Mesodermal cell (in vitro differentiated cells): ENCODE measurements at regions not wholly inside any gene's neighbourhood (a gene's known extent, or its start where the extent isn't known, plus 50 kb on each side); places are given as distances from the start of the nearest gene placed in this dataset.

ENCODE experiments used
- H3K27ac ChIP-seq: 2 replicates; pipeline ENCODE4 v1.7.0; 2013; ENCODE audit warnings: mild to moderate bottlenecking, low read depth, low read length, moderate library complexity; ENCODE audit not compliant: severe bottlenecking
- H3K36me3 ChIP-seq: 2 replicates; pipeline ENCODE4 v1.7.1; 2013; ENCODE audit warnings: mild to moderate bottlenecking, low read length, moderate library complexity; ENCODE audit not compliant: control insufficient read depth, insufficient read depth
- H3K4me1 ChIP-seq: one replicate; pipeline ENCODE4 v1.7.1; 2013; ENCODE audit warnings: mild to moderate bottlenecking, low read length; ENCODE audit not compliant: insufficient read depth, control insufficient read depth, poor library complexity, severe bottlenecking
- H3K4me3 ChIP-seq: 2 replicates; pipeline ENCODE4 v1.7.0; 2013; ENCODE audit warnings: low read length, control low read depth, mild to moderate bottlenecking; ENCODE audit not compliant: insufficient read depth, poor library complexity, severe bottlenecking; ENCODE audit errors: extremely low read depth
- H3K9me3 ChIP-seq: 2 replicates; pipeline ENCODE4 v1.7.1; 2013; ENCODE audit warnings: mild to moderate bottlenecking, low read length, moderate library complexity; ENCODE audit not compliant: control insufficient read depth
- WGBS, 2 experiments: methylation state at CpG; one replicate each; pipeline ENCODE4 v1.1.5; 2013; ENCODE audit warnings: missing lambda C conversion rate in 2 of 2; ENCODE audit not compliant: insufficient coverage in 2 of 2; 5-methylcytosine and 5-hydroxymethylcytosine counted together

- Histone ChIP-seq H3K27ac (no peak overlapping the region), H3K36me3 (no peaks in the 10 kb centered on the region), H3K4me3 (no peak overlapping the region), H3K4me1 (no peaks in the 10 kb centered on the region), H3K9me3 (no peaks in the 10 kb centered on the region)
- WGBS, 2 experiments = no CpG with 5 or more reads among the region's 1 CpG
Measured at GRCh38 chr5:39906146-39906545, 481.4 kb upstream of the DAB2 start.

GRCh38 chr5:39905356-39905755 lies 480.6 kb upstream of the DAB2 start:
- WGBS, 2 experiments = 95 to 96% methylated on average over 2 to 3 of the region's 4 CpGs
- Histone ChIP-seq H3K36me3 (no peaks in the 10 kb centered on the region), H3K27ac (no peak overlapping the region), H3K9me3 (no peaks in the 10 kb centered on the region), H3K4me3 (no peak overlapping the region), H3K4me1 (no peaks in the 10 kb centered on the region)

- whole genome bisulfite sequencing, 2 experiments = 100% methylated on average over 1 to 2 of the region's 2 CpGs
- Histone ChIP-seq H3K4me3 (no peak overlapping the region), H3K4me1 (no peaks in the 10 kb centered on the region), H3K27ac (no peak overlapping the region), H3K9me3 (no peaks in the 10 kb centered on the region), H3K36me3 (no peaks in the 10 kb centered on the region)
Measured at GRCh38 chr5:39902626-39903025, 477.8 kb upstream of the DAB2 start.

- Histone ChIP-seq H3K4me1 (no peaks in the 10 kb centered on the region), H3K9me3 (no peaks in the 10 kb centered on the region), H3K36me3 (no peaks in the 10 kb centered on the region), H3K4me3 (no peak overlapping the region), H3K27ac (no peak overlapping the region)
- 75 to 91% methylated on average over 1 of the region's 1 CpG for WGBS, 2 experiments
Measured at GRCh38 chr5:39898731-39899130, 474.0 kb upstream of the DAB2 start.

- 100% methylated on average over 2 of the region's 5 CpGs; no CpG with 5 or more reads in 1 of the 2 experiments for WGBS, 2 experiments
- no peak overlapping the region for H3K4me3 ChIP-seq
- H3K4me1 ChIP-seq = no peaks in the 10 kb centered on the region
- no peaks in the 10 kb centered on the region for H3K9me3 ChIP-seq
- H3K36me3 ChIP-seq = no peaks in the 10 kb centered on the region
- H3K27ac ChIP-seq = no peak overlapping the region
Measured at GRCh38 chr5:39896706-39897105, 471.9 kb upstream of the DAB2 start.

- Histone ChIP-seq H3K4me3 (no peak overlapping the region), H3K36me3 (no peaks in the 10 kb centered on the region), H3K9me3 (no peaks in the 10 kb centered on the region), H3K27ac (no peak overlapping the region), H3K4me1 (no peaks in the 10 kb centered on the region)
- WGBS, 2 experiments = 73 to 100% methylated on average over 1 of the region's 3 CpGs
Measured at GRCh38 chr5:39896104-39896503, 471.3 kb upstream of the DAB2 start.

- Histone ChIP-seq H3K27ac (no peak overlapping the region), H3K4me3 (no peak overlapping the region), H3K36me3 (no peaks in the 10 kb centered on the region), H3K4me1 (no peaks in the 10 kb centered on the region), H3K9me3 (no peaks in the 10 kb centered on the region)
- 100% methylated on average over 1 of the region's 1 CpG; no CpG with 5 or more reads in 1 of the 2 experiments for WGBS, 2 experiments
Measured at GRCh38 chr5:39892708-39893107, 467.9 kb upstream of the DAB2 start.

- Histone ChIP-seq H3K4me1 (no peaks in the 10 kb centered on the region), H3K4me3 (no peak overlapping the region), H3K9me3 (no peaks in the 10 kb centered on the region), H3K36me3 (no peaks in the 10 kb centered on the region), H3K27ac (no peak overlapping the region)
- 92 to 100% methylated on average over 2 of the region's 2 CpGs for WGBS, 2 experiments
Measured at GRCh38 chr5:39891376-39891775, 466.6 kb upstream of the DAB2 start.

- Histone ChIP-seq H3K9me3 (no peaks in the 10 kb centered on the region), H3K36me3 (no peaks in the 10 kb centered on the region), H3K4me3 (no peak overlapping the region), H3K4me1 (no peaks in the 10 kb centered on the region), H3K27ac (no peak overlapping the region)
Measured at GRCh38 chr5:39880985-39881384, 456.2 kb upstream of the DAB2 start.

GRCh38 chr5:39877479-39877878 lies 452.7 kb upstream of the DAB2 start:
- H3K4me3 ChIP-seq = no peak overlapping the region
- no peaks in the 10 kb centered on the region for H3K9me3 ChIP-seq
- H3K4me1 ChIP-seq = no peaks in the 10 kb centered on the region
- 83 to 91% methylated on average over 1 of the region's 3 CpGs for WGBS, 2 experiments
- H3K36me3 ChIP-seq = no peaks in the 10 kb centered on the region
- no peak overlapping the region for H3K27ac ChIP-seq

- Histone ChIP-seq H3K4me3 (no peak overlapping the region), H3K36me3 (no peaks in the 10 kb centered on the region), H3K9me3 (no peaks in the 10 kb centered on the region), H3K4me1 (no peaks in the 10 kb centered on the region), H3K27ac (no peak overlapping the region)
- no CpG with 5 or more reads among the region's 1 CpG for WGBS, 2 experiments
Measured at GRCh38 chr5:39876146-39876545, 451.4 kb upstream of the DAB2 start.

- Histone ChIP-seq H3K4me3 (no peak overlapping the region), H3K4me1 (no peaks in the 10 kb centered on the region), H3K36me3 (no peaks in the 10 kb centered on the region), H3K9me3 (no peaks in the 10 kb centered on the region), H3K27ac (no peak overlapping the region)
Measured at GRCh38 chr5:39870137-39870536, 445.4 kb upstream of the DAB2 start.
